Transverse colon (tissue), 4 donors: ENCODE measurements at regions not wholly inside any gene's neighbourhood (a gene's known extent, or its start where the extent isn't known, plus 50 kb on each side); places are given as distances from the start of the nearest gene placed in this dataset.

Experiments used
- DNase-seq: peaks from one replicate; pipeline ENCODE4 v3.0.0-alpha.2; 2019
- H3K27ac ChIP-seq, 4 donors: fragments of 200-600 bp; sonication (generic); 2 replicates each; pipeline ENCODE4 v1.5.1; 2016 to 2018; ENCODE audit warnings: inconsistent platforms in 4 of 4
- H3K27me3 ChIP-seq: fragments of 200-600 bp; sonication (generic); 2 replicates; pipeline ENCODE4 v1.5.1; 2017; ENCODE audit warnings: inconsistent platforms
- H3K36me3 ChIP-seq, 4 donors: fragments of 200-600 bp; sonication (generic); 2 replicates each; pipeline ENCODE4 v1.5.1; 2017 to 2019; ENCODE audit warnings: inconsistent platforms in 4 of 4
- H3K4me1 ChIP-seq, 4 donors: fragments of 200-600 bp; sonication (generic); 2 replicates each; pipeline ENCODE4 v1.5.1; 2017 to 2020; ENCODE audit warnings: inconsistent platforms in 4 of 4
- H3K4me3 ChIP-seq, 4 donors: fragments of 200-600 bp; sonication (generic); 1 replicate in 1 of 4; 2 replicates in 3 of 4; pipeline versions ENCODE4 v1.5.1 to v1.6.1; 2017 to 2019; ENCODE audit warnings: inconsistent platforms in 4 of 4
- H3K9me3 ChIP-seq, 2 donors: fragments of 200-600 bp; sonication (generic); 2 replicates each; pipeline ENCODE4 v1.5.1; 2017 to 2019; ENCODE audit warnings: inconsistent platforms in 2 of 2
- EP300 ChIP-seq: sonication (generic); formaldehyde crosslinking; IDR thresholded peaks from one replicate; pipeline ENCODE4 v1.6.1; 2017; ENCODE audit warnings: antibody characterized with exemption, low read depth
- POLR2A ChIP-seq: fragments of 450-650 bp; IDR thresholded peaks from one replicate; pipeline ENCODE4 v1.6.1; 2016; ENCODE audit warnings: antibody characterized with exemption, mild to moderate bottlenecking, moderate library complexity
- POLR2AphosphoS5 ChIP-seq, 3 donors: sonication (generic); formaldehyde crosslinking; IDR thresholded peaks; one replicate each; pipeline ENCODE4 v1.6.1; 2016; ENCODE audit warnings: antibody characterized with exemption in 3 of 3
- WGBS, 2 donors: methylation state at CpG; one replicate each; pipeline ENCODE4 v1.1.5; 2018; ENCODE audit warnings: low coverage in 1 of 2; 5-methylcytosine and 5-hydroxymethylcytosine counted together
- in situ Hi-C, 4 donors: fragments of 200-750 bp; cut with MboI; loops; one replicate each; pipeline versions ENCODE4 v1.15.0 to v1.15.1; 2017; ENCODE audit warnings: low sequenced_read_pairs in 3 of 4, low pct_ligation_motif_present in 1 of 4, low pct_unique_long_range_greater_than_20kb in 1 of 4
- intact Hi-C: fragments of 100-400 bp; cut with DNase I; formaldehyde crosslinking; loops from one replicate; pipeline ENCODE4 v1.15.1; 2023; ENCODE audit warnings: low total_unique reads
- TF ChIP-seq, protein P1 (sequence below), 5 experiments: fragments of 200-600 bp in 3 of 5; fragments of 450-650 bp in 2 of 5; sonication (generic) in 3 of 5; IDR thresholded peaks; 1 replicate in 2 of 5; 2 replicates in 3 of 5; pipeline ENCODE4 v1.5.1; 2016 to 2017; ENCODE audit warnings: antibody characterized with exemption in 5 of 5, inconsistent platforms in 3 of 5, mild to moderate bottlenecking in 2 of 5, moderate library complexity in 1 of 5

DNA sequence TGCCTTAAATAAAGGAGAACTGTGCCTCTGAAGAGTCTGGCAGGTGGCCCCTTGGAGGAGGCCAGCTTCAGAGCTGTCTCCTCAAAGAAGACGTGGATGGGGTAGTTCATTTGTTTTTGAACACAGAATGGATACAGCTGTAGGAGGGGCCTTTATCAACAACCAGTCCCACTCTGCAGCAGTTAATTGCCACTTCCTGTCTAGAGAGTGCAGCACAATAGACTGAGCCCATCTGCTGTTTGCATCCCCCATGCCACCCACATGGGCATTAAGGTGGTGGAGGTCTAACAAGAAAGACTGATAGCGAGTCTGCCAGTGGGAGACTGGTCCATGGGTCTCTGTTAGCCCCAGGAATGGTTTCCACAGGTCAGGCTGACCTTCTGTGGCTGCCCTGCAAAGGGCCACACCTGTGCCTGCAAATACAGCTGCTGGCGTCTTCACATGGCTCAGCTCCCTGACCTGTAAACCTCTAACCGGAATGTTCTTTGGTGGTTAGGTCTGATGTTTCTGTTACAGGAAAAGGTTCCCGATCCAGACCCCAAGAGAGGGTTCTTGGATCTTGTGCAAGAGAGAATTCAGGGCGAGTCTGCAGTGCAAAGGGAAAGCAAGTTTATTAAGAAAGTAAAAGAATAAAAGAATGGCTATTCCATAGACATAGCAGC is 153.3 kb upstream of the ITGA6 start:
- in situ Hi-C loops (no loop called here), intact Hi-C loops (no loop called here)
- H3K4me3 ChIP-seq, result no peak overlapping the region
- peaks cover 0 to 3% (median 0%) of the 10 kb centered on the region in 4 donors for H3K4me1 ChIP-seq
- no peaks in the 10 kb centered on the region for H3K27me3 ChIP-seq
- TF ChIP-seq EP300, result no peak
- no peak for TF ChIP-seq POLR2AphosphoS5 (IDR thresholded peaks at IDR 0.05)
- TF ChIP-seq, protein P1, sequence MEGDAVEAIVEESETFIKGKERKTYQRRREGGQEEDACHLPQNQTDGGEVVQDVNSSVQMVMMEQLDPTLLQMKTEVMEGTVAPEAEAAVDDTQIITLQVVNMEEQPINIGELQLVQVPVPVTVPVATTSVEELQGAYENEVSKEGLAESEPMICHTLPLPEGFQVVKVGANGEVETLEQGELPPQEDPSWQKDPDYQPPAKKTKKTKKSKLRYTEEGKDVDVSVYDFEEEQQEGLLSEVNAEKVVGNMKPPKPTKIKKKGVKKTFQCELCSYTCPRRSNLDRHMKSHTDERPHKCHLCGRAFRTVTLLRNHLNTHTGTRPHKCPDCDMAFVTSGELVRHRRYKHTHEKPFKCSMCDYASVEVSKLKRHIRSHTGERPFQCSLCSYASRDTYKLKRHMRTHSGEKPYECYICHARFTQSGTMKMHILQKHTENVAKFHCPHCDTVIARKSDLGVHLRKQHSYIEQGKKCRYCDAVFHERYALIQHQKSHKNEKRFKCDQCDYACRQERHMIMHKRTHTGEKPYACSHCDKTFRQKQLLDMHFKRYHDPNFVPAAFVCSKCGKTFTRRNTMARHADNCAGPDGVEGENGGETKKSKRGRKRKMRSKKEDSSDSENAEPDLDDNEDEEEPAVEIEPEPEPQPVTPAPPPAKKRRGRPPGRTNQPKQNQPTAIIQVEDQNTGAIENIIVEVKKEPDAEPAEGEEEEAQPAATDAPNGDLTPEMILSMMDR (IDR thresholded peaks at IDR 0.05), result no peak
- TF ChIP-seq POLR2A, result no peak
- DNase-seq, result no peak
- H3K36me3 ChIP-seq, result no peaks in the 10 kb centered on the region
- H3K9me3 ChIP-seq, result no peaks in the 10 kb centered on the region
- 67 to 69% methylated on average over 1 to 6 of the region's 6 CpGs for WGBS, 2 donors
- no peak overlapping the region for H3K27ac ChIP-seq

DNA sequence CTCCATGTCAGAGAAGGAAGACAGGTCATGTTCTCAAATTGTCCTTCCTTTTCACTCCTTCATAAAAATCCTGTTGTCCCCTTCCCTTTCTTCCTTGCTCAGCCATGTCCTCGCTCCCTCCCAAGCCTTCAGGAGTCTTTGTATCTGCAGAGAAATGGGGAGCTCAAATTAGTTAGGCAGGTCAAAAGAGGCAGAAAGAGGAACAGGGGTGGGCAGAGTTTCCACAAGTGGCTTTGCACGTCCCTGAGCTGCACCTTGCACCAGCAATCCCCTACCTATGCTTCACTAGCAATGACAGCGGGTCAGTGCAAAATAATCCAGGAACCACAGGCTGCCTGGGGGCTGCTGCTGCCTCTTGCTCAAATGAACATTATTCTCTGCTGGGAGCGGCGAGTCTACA is 152.1 kb upstream of the ITGA6 start:
- in situ Hi-C loops (no loop called here), intact Hi-C loops (no loop called here)
- Histone ChIP-seq H3K27ac (no peak overlapping the region), H3K36me3 (no peaks in the 10 kb centered on the region), H3K4me3 (no peak overlapping the region), H3K27me3 (no peaks in the 10 kb centered on the region), H3K9me3 (no peaks in the 10 kb centered on the region), H3K4me1 (peaks cover 0 to 3% (median 0%) of the 10 kb centered on the region in 4 donors)
- 86 to 90% methylated on average over 4 to 5 of the region's 5 CpGs for WGBS, 2 donors
- TF ChIP-seq, protein P1 (IDR thresholded peaks at IDR 0.05), result no peak
- TF ChIP-seq POLR2A (no peak), EP300 (no peak), POLR2AphosphoS5 (IDR thresholded peaks at IDR 0.05) (no peak)
- DNase-seq, result no peak

DNA sequence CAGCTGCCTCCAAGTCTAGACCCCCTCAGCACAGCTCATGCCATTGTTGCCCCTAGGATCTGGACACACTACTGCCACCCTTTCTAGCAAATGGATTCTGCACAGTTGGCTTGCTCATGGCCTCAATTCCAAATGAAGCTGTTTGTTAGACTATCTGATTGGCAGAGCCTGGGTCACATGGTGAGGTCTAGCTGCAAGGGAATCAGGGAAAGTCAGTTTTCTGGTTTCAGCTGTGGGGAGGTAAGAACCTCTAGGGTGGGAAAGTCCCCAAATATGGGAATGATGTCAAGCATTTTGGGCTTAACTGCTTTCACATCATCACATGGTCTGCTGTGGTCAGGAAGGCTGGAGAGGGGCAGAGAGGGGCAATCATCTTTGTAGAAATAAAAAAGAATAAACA is 150.4 kb upstream of the ITGA6 start:
- Histone ChIP-seq H3K4me1 (peaks cover 0 to 8% (median 3%) of the 10 kb centered on the region in 4 donors), H3K4me3 (no peak overlapping the region), H3K36me3 (no peaks in the 10 kb centered on the region), H3K27ac (no peak overlapping the region), H3K9me3 (no peaks in the 10 kb centered on the region), H3K27me3 (no peaks in the 10 kb centered on the region)
- in situ Hi-C loops (no loop called here), intact Hi-C loops (no loop called here)
- TF ChIP-seq EP300, result no peak
- TF ChIP-seq, protein P1 (IDR thresholded peaks at IDR 0.05), result no peak
- TF ChIP-seq POLR2A, result no peak
- TF ChIP-seq POLR2AphosphoS5 (IDR thresholded peaks at IDR 0.05), result no peak
- no peak for DNase-seq

DNA sequence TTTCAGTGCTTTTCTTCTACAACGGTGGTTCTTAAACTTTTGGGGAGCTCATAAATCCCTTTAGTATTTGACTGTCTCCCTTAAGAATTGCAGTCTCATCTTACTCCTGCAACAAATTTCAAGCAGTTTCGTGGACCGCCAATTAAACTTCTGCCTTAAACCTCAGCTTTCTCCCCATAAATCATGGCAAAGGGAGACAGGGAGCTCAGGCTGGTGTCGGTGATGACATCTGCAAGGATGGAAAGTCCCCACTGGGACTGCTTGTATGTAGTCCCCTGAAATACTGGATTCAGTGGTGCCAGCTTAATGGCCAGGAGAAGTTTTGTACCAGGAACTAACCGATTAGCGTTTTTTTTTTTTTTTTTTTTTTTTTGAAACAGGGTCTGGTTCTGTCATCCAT is 148.7 kb upstream of the ITGA6 start:
- Histone ChIP-seq H3K9me3 (no peaks in the 10 kb centered on the region), H3K36me3 (no peaks in the 10 kb centered on the region), H3K4me1 (peaks cover 0 to 13% (median 6%) of the 10 kb centered on the region in 4 donors), H3K27ac (no peak overlapping the region), H3K27me3 (no peaks in the 10 kb centered on the region), H3K4me3 (no peak overlapping the region)
- DNase-seq, result no peak
- intact Hi-C loops (no loop called here), in situ Hi-C loops (no loop called here)
- 44 to 86% methylated on average over 1 to 6 of the region's 6 CpGs for WGBS, 2 donors
- TF ChIP-seq, protein P1 (IDR thresholded peaks at IDR 0.05), result no peak
- TF ChIP-seq EP300, result no peak
- no peak for TF ChIP-seq POLR2A
- no peak for TF ChIP-seq POLR2AphosphoS5 (IDR thresholded peaks at IDR 0.05)
